Midbrain (tissue), 1 donor: ENCODE measurements at regions not wholly inside any gene's neighbourhood (a gene's known extent, or its start where the extent isn't known, plus 50 kb on each side); places are given as distances from the start of the nearest gene placed in this dataset.
"Not testable (repeated sequence)": the region's sequence is repeated elsewhere in the genome, so short reads cannot be mapped to it uniquely, and the experiment has no call there.

ENCODE experiments used
- DNase-seq: peaks from one replicate; lab custom pipeline; 2025; lab: John Stamatoyannopoulos, UW

- DNase-seq: no peak
Measured at GRCh38 chr4:115648786-115649185, 535.4 kb upstream of the NDST4 start.

DNA sequence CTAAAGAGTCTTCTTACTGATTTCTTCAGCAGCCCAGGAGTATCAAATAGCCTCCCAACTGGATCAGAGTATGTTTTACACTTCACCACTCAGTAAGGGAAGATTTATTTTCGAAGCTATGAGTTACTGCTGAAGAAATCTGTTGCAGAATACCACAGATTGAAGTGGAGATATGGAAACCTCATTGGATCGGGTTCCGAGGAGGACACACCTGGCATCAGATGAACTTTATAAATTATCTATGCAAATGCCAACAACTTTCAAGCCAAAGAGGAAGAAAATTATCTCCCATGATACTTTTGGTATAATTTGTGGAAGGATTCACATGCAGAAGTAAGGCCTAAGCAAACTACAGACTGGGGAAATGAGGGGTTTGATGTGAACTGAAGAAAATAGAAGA lies 515.9 kb upstream of the NDST4 start:
- DNase-seq: no peak

DNA sequence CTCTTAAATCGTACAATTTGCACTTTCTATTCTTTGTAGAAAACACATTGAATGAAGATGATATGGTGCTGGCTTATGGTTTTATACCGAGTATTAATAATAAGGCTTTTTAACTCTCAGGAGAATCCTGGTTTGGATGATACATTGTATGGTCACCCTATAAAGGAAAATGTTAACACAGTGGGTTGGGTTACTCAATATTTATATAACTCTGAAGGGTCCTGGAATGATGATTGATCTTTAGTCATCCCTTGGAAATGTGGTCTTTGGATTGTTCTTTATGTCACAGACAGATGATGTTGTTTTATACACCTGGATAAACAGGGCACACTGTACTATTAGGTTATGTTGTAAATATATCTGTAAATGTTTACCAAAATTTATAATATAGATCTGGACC lies 496.2 kb upstream of the NDST4 start:
- no peak for DNase-seq

DNA sequence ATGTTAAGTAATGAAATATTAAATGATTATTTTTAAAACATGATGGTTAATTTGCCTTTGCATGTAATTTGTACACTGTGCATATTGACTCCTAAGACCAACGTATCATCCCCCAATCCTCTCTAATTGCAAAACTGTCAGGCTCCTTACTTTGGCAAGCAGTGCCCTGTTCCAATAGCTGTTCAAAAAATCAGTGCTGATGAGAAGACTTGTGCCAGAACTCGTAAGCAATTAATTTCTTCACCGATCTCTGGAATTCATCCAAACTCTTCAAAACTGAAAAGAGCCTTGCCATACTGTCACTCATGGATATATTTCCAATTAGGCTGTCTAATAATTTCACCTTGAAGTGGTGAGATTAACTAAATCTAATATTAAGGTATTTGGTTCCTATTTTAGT lies 493.9 kb upstream of the NDST4 start:
- DNase-seq: no peak

DNA sequence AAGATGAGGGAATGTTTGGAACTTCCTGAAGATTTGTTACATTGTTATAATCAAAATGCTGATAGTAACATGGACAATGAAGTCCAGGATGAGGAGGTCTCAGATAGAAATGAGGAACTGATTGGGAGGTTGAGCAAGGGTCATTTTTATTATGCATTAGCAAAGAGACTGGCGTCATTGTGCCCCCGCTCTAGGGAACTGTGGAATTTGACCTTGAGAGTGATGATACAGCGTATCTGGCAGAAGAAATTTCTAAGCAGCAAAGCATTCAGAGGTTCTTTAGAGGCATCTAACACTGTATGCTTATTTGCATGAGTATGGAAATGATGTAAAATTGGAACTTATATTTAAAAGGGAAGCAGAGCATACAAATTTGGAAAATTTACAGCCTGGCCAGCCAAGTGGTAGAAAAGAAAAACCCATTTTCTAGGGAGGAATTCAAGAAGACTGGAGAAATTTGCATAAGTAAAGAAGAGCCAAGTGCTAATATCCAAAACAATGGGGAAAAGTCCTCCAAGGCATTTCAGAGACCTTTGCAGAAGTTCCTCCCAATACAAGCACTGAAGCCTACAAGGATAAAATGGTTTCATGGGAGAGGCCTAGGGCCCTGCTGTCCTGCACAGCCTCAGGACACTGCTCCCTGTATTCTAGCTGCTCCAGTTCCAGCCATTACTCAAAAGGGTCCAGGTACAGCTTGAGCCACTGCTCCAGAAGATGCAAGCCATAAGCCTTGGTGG lies 483.0 kb upstream of the NDST4 start:
- no peak for DNase-seq

DNA sequence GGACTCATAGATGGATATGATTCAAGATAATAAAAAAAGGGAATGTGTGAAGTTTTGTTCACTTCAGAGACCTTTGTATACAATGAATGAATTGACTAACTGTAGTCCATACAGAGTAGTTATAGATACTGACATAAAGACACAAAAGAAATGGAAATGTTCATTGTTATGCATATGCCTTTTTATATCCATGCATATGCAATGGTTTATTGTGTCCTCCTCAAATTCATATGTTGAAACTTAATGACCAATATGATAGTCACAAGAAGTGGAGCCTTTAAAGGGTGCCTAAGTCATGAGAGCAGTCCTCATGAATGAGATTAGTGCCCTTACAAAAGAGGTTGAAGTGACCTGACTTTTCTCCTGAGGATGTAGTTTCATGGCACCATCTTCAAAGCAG lies 467.5 kb upstream of the NDST4 start:
- DNase-seq: no peak

GRCh38 chr4:115575851-115576250 lies 462.4 kb upstream of the NDST4 start:
- DNase-seq: no peak

DNA sequence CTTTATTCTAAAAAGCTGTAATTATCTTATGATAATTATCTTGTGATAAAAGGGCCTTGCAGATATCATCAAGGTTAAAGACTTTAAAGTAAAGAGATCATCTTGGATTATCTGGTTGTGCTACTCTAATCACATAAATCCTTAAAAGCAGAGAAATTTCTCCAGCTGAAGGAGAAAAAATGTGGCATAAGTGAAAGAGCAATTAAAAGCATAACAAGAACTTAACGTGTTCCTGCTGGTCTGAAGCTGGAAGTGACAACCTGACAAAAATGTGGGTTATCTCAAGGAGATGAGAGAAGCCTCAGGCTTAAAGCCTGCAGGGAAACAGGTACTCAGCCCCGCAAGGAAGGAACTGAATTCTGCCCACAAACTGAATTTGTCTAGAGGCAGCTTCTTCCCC lies 449.1 kb upstream of the NDST4 start:
- no peak for DNase-seq

DNA sequence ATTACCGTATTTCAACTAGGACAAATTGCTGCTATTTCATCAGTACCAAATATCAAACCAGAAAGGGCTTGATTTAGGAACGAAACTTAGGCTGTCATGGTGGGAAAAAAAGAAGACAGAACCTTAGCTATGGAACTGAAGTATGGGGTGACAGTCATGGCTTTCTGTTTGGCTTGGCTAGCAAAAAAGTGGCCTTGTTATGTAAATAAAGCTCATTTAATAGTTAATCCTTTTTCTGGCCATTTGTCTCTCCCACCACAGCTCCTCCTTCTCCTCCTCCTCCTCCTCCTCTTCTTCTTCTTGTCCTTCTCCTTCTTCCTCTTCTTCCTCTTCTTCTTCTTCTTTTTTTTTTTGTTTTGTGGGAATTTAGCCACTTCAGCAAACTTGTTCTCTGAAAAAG lies 434.7 kb upstream of the NDST4 start:
- DNase-seq: no peak

GRCh38 chr4:115537387-115537786 lies 424.0 kb upstream of the NDST4 start:
- peak; percentile 20 for DNase-seq

DNA sequence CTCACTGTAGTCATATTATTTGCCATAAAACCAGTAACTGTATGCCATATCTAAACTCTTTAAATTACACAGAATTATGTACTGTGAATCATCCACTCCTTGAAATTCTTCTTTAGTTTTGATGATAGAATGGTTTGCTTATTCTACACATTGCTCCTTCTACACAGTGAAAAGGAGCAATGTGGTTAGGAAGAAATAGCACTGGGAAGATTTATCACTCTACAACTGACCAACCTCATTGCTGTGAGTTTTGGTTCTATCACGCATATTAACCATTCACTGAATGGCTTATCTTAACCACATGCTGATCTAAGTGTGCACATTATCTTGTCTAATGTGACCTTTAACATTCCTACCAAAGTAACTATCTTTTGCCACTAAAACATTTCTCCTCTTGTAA lies 415.7 kb upstream of the NDST4 start:
- no peak for DNase-seq

DNA sequence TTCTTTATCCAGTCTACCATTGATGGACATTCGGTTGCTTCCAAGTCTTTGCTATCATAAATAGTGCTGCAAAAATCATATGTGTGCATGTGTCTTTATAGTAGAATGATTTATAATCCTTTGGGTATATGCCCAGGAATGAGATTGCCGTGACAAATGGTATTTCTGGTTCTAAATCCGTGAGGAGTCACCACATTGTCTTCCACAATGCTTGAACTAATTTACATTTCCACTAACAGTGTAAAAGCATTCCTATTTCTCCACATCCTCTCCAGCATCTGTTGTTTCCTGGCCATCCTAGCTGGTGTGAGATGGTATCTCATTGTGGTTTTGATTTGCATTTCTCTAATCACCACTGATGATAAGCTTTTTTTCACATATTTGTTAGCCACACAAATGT lies 406.1 kb upstream of the NDST4 start:
- not testable (repeated sequence) for DNase-seq

DNA sequence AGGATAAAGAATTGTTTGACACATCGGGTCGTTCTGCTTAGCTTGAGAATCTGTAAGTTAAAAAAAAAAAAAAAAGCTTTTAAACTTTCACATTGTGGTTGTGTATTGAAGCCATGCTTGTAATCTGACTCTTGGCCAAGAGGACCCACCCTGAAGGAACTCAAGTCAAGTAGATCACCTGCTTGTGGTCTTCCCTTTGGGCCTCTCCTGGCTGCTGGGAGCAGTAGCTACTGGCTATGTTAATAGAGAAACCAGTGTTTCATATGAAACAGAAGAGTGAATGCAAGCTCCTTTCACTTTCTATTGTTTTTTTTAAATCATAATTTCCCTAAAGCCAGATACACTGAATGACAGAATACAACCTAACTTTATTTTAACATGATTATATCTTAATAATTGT lies 402.4 kb upstream of the NDST4 start:
- no peak for DNase-seq

GRCh38 chr4:115515366-115515765 lies 401.9 kb upstream of the NDST4 start:
- no peak for DNase-seq

- no peak for DNase-seq
Measured at GRCh38 chr4:115514675-115515074, 401.3 kb upstream of the NDST4 start.

- DNase-seq: no peak
Measured at GRCh38 chr4:115505326-115505725, 391.9 kb upstream of the NDST4 start.

- DNase-seq: no peak
Measured at GRCh38 chr4:115501656-115502055, 388.2 kb upstream of the NDST4 start.

DNA sequence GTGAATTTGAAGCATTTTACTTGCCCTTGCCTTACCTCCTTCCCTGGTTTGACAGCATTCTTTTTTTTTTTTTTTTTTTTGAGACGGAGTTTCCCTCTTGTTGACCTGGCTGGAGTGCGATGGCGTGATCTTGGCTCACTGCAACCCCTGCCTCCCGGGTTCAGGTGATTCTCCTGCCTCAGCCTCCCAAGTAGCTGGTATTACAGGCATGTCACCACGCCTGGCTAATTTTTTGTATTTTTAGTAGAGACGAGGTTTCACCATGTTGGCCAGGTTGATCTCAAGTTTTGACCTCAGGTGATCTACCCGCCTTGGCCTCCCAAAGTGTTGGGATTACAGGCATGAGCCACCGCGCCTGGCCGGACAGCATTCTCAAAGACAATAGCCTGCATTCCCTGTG lies 380.4 kb upstream of the NDST4 start:
- not testable (repeated sequence) for DNase-seq

DNA sequence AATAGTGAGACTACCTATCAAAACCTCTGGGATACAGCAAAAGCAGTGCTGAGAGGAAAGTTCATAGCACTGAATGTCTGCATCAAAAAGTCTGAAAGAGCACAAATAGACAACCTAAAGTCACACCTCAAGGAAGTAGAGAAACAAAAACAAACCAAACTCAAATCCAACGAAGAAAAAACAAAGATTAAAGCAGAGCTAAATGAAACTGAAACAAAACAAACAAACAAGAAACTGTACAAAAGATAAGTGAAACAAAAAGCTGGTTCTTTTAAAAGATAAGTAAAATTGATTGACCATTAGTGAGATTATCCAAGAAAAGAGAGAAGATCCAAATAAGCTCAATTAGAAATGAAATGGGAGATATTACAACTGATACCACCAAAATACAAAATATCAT lies 378.3 kb upstream of the NDST4 start:
- no peak for DNase-seq

DNA sequence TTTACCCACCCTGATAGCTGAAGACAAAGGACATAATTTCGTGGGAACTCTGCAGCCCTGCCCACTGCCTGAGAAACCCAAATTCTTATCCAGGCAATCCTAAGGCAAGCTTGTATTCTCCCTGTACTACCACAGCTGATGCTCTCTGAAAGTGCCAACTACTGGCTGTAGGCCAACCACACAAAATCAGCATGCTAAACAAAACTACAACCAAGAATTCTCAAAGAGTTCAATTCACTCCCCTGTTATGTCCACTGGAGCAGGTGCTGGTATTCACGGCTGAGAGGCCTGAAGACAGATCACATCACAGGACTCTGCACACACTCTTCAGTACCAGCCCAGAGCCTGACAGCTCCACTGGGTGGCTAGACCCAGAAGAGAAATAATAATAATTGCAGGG lies 375.9 kb upstream of the NDST4 start:
- no peak for DNase-seq

DNA sequence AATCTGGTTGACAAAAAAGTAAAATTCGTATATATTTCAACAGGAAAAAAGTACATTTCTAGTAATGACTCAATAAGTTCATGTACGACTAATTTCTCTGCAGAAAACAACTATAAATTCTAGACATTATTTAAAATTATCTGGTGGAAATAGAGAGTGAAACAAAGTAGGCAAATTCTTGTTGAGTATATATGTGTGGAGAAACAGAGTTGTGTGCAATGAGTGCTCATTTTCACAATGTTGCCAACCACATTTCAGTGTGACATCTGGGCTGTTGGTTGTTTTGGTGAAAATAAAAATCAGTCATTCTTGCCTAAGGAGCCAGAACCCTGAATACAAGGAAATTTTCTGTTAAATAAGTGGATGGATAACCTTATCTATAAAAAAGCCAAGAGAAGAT lies 372.0 kb upstream of the NDST4 start:
- no peak for DNase-seq

- no peak for DNase-seq
Measured at GRCh38 chr4:115484479-115484878, 371.1 kb upstream of the NDST4 start.

DNA sequence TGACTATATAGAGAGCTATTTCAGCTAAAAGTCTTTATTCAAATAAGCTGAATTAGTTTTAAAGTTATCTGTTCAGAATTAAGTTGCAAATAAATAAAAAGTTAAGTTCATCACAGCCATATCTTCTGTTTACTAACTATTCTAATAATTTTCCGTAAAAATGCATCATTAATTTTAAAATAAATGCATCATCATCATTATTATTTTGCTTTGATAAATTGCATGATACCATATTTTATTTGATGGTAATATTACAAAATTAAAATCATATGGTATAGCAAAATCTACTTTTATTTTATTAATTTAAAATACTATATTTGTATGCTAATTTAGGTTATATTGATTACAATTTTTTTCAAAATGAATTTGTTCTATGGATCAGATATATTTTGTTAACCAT lies 357.3 kb upstream of the NDST4 start:
- no peak for DNase-seq

- not testable (repeated sequence) for DNase-seq
Measured at GRCh38 chr4:115459301-115459700, 345.9 kb upstream of the NDST4 start.

DNA sequence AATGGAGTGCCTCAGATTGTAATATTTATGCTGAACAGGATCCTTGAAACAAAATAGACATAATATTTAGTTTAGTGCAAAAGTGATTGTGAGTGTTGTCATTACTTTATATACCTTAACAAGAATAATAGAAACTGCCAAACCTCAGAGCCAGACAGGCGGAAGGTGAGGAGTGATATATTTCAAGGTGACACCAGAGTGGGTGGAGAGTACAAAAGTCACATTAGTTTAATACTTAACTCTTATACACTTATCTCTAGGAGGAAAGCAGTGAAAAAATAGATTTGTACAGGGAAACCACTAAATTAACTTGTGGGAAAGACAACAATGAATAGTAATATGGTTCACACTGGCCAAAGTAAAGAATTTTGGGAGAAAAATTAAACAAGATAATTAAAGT lies 342.8 kb upstream of the NDST4 start:
- DNase-seq: no peak
